B cell (primary cell): ENCODE measurements at regions not wholly inside any gene's neighbourhood (a gene's known extent, or its start where the extent isn't known, plus 50 kb on each side); places are given as distances from the start of the nearest gene placed in this dataset.

Experiments used
- CTCF ChIP-seq: fragments of 200-600 bp; IDR thresholded peaks from one replicate; pipeline ENCODE4 v1.8.0; 2022; ENCODE audit warnings: antibody characterized with exemption, mild to moderate bottlenecking
- EZH2 ChIP-seq: IDR thresholded peaks from 2 replicates; pipeline ENCODE4 v1.6.1; 2012; ENCODE audit warnings: borderline replicate concordance, low read depth, mild to moderate bottlenecking, moderate library complexity, low read length; ENCODE audit not compliant: insufficient read depth, poor library complexity, severe bottlenecking

GRCh38 chr16:73204359-73205152 lies 156.6 kb upstream of the ZFHX3 start:
- no peak for TF ChIP-seq CTCF
- TF ChIP-seq EZH2 = no peak
